Activated naive CD4-positive, alpha-beta T cell treated with anti-CD3 and anti-CD28 coated beads, Interleukin-2, amount 50 U/mL, for 16 hours (primary cell): ENCODE measurements at regions not wholly inside any gene's neighbourhood (a gene's known extent, or its start where the extent isn't known, plus 50 kb on each side); places are given as distances from the start of the nearest gene placed in this dataset.

Source experiments
- DNase-seq: peaks from one replicate; pipeline ENCODE4 v3.0.0-alpha.2; 2020

DNA sequence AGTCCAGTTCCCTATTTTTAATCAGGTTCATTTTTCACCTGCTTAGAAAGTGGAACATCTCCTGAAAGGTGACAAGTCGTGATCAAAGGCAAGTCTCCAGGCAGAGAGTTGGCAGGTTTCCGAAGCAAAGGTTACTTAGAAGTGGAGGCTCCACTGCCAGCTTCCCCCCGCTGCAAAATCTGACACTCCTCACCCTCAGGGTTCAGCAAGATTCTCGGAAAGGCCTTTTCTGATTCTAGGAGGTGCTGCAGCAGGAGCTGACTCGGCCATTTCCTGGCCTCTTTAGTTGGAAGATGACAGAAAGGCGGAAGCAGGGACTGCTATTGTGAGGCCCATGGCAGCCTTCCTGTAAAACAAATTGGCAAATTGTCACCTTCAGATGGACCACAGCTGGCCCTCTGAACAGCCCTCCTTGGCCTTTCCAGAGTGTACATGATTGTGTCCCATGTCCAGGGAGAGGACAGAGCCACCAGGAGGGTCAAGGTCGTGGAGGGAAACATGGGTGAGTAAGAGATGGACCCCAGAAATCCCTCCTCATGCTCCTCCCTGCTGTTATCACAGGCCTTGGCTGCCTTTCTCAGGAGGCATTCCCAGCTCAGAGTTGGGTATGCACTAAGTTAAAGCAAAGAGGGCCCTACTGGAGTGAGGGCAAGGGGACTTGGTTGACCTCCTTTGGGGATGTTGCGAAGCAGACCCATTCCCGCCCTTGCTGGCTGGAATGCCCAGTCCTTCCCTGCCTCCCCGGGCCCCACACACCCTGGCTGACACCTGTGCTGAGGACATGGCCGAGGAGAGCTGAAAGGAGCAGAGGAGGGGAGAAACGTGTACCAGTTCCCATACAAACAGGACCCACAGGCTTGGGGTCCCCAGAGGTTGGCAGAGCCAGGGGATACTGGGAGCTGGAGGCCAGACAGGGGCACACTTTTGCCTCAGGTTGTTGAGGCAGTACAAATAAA, 115.5 kb upstream of the IRF2BP2 start:
- peak; percentile 35 for DNase-seq

DNA sequence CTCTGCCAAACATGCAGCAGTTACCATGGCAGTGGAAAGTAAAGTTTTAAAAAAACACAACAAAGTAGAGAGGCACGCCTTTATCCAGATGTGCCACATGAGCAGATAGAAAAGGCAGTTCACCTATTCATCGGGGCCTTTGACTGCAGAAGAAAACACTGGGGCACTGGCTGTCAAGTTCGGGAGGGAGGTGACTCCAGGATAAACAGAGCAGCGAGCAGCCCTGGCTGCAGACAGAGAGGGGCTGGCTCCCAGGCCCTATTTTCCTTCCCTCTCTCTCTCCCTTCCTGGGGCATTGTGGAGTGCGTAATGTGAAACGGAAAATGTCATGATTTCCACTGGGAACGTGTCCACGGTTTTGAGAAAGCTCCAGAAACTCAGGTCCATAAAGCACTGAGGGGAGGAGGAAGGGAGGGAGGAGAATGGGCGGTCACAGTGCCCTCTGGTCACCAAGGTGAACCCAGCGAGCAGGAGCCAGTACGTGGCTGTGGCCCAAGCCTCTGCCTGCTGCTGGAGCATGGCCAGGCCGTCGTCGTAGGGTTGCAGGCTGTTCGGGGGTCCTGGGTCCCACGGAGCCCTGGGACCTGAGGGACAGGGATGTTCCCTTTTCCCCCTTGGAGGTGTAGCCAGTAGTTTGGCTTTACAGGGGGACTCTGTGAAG, 114.7 kb upstream of the IRF2BP2 start:
- DNase-seq = no peak

DNA sequence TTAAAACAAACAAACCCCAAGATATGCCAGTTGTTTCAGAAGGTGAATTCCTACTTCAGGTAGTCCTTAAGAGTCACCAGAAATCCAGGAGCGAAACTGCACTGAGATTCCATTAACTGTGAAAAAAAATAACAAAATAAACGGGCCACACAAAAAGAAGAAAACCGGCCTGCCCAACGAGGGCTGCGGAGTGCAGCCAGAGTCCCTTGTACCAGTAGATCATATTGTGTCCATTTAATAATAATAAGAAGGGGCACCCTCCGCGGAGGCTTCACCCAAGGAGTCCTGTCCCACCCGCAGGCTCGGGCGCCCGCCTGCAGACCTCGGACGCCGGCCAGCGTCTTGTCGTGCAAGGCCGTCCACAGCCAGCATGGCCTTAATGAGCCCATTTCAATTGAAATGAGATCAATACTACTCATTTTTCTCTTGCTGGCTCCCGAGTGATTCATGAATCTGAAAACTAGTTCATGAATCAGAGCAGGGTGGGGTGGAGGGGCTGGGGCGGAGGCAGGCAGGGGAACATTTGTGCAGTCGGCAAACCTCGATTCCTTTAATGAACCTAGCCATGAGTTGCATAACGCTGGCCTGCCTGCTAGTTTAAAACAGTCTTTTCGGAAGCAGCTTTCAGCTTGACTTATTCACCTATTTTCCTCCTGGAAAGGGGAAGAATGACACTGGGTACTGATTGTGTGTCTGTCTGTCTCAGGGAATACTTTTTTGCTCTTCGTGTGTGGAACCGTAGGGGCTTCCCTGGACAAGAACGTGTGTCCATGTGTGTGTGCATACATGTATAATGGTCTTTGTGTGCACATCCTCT, 113.1 kb upstream of the IRF2BP2 start:
- peak; percentile 79 for DNase-seq

DNA sequence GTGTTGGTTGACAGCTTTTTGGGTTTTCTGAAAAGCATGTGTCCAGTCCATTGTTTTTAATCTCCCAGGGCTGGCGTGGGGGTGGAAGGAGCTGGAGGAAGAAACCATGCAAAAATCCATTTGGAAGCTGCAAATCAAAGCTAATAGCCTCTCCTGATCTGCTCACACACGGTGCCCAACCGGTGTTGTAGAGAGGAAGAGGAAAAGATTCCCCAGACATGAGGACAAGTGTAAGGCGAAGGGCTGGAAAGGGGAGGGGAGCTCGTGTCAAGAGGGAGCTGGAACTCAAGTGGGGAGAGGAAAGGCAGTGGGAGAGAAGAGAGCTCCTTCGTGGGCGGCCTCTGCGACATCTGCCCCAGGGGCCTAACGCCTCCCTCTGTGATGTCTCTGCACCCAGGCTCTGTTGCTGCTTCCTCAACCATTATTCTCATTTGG, 112.3 kb upstream of the IRF2BP2 start:
- DNase-seq = no peak

DNA sequence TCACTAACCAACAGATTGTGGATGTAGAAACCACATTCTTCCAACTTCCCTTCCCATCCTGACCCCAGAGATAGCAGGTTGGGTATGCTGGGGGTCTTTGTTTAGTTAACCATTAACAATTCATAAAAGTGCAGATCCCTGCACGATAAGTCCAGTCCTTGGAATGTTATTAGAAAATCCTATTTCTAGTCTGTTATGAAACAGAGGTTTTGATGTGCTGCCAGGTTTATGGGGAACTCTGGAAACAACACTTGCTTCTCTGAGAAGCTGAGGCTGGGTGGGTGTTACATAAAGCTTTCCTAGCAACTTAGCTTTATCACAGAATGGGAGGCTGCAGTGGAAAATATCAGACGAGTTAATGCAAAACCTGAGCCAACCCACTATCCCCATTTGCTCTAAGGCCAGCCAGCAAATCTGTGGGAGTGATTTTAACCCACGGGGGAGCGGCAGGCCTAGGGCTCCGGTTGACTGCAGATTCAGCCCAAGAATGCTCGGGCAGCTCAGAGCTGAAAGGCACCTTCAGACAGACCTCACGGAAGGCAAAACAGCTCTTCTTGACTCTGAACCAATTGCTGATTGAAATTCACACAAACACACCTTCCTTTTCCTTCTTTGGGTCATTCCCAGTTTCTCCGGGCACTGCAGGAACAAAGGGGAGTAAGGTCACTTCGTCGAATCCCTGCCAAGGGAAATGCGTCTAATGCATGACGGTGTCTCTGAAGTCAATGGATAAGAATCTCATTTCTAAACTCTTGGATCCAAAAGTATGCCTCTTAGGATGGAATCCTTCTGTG, 111.7 kb upstream of the IRF2BP2 start:
- no peak for DNase-seq

DNA sequence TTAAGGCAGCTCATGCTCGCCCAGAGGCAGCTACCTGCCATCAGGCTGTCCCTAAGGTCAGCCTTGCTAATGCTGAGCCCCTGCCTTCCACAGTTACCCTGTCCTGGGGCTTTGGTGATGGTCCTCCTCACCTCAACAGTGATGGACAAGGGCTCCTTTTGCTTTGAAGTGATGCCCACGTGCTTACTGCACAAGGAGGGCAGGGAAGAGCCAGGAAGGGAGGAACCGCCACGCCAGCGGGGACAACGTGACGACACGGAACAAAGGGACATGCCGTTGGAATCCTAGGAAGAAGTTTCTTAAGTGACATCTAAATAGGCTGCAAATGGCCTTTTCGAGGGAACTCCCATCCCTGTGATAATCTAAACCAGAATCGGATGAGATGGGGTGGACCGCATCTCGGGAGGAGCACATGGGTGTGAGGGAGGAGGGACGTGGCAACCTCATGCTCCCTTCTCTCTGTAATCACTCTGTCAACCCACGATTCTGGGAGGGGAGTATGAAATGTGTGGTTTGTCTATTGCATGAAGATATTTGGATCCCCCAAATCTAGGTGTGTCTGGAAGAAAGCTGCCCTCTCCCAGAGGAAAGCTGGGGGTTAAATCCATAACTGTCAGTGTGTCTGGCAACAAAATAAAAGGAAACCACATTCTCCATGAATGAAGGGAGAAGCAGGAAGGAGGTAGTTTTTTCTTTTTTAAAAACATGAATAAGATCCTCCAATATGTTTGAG, 110.9 kb upstream of the IRF2BP2 start:
- DNase-seq = no peak

DNA sequence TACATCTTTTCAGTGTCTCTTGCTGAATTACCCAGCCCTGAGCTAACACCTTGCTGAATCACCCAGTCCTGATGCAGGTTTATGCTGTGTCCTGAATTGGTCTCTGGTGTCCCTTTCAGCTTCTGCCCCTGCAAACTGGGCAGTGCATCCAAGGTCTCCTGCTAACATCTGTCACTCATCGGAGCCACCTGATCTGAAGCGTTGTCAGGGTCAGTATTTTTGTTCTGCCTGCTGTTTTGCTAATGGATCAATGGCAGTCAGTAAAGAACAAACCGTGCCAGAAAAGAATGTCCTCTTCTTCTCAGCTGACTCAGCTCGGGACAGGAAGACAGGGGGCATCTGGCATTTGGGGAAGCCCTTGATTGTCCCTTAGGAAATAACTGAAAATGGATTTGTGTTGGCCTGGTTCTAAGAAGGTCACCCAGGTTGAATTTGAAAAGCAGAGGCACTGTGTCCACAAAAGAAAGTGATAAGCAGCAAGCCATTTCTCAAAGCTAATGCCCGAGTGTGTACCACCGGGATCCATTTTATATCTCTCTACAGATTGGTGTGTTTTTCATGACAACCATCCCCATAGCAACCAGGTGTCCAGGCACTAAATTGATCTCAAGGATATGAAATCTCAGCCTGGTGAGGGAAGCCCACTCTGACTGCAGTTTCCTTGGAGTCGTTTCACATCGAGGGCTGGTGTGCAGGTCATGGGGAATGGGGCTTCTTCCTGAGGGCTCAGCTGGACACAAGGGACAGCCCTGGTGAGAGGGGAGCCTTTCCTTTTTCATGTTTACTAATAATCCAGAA, 109.7 kb upstream of the IRF2BP2 start:
- no peak for DNase-seq

DNA sequence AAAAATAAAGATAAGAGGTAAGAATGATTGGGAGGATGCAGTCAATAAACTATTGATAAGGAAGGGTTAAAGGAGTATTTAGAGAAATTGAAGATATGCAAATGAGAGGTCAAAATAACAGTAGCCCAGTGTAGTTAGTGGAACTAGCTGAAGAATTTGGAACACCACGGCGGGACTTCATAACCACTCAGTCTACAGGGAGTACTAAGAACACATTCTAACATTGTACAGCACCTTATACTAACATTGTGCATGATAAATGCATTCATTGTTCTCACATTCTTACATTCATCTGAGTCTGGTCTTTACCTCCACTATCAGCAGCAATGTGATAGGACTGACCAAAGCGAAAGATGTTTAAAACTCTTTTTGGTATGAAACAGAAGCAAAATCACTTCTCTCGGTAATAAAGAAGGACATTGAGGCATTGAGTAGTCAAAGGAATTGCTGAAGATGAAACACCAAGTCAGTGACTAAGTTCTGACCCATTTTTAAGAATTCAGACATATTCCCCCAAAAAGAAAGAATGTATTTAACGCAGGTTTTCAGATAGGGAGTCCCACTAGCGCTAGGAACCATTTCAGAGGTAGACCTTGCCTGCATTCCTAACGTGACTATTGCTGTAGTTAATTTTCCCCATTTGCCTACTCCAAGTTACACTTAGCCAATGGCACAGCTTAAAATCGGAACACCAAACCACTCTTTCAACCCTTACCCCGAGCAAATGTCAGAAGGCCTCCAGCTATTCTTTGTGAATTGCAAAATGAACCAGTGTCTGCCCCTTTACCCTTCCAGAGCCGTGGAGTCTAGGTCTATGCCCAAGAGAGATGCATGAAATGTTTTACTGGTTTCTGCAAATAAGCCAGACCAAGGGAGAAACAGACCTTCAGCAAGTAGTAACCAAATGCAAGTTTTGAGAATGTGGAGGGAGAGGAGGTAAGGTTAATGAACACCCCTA, 108.8 kb upstream of the IRF2BP2 start:
- no peak for DNase-seq

DNA sequence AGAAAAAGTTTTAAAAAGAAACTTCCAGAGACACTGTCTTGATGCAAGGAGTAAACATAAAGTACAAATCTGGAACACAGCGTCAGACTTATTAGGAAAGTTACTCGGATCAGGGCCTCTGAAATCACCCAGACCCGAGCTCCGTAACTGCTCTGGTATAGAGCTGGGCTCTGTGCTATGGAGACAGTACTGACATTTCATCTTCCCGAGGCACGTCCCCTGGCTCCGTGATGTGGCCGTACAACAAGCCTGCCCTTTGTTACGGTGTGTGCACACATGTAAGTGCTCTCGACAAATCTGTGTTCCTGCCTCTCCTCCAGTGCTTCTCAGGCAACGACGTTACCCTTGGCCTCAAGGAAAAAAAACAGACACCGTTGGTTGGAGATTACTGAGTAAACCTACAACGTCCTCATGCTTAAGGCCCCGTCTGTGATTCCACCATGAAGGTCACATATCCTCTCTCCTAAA, 107.0 kb upstream of the IRF2BP2 start:
- DNase-seq = no peak

DNA sequence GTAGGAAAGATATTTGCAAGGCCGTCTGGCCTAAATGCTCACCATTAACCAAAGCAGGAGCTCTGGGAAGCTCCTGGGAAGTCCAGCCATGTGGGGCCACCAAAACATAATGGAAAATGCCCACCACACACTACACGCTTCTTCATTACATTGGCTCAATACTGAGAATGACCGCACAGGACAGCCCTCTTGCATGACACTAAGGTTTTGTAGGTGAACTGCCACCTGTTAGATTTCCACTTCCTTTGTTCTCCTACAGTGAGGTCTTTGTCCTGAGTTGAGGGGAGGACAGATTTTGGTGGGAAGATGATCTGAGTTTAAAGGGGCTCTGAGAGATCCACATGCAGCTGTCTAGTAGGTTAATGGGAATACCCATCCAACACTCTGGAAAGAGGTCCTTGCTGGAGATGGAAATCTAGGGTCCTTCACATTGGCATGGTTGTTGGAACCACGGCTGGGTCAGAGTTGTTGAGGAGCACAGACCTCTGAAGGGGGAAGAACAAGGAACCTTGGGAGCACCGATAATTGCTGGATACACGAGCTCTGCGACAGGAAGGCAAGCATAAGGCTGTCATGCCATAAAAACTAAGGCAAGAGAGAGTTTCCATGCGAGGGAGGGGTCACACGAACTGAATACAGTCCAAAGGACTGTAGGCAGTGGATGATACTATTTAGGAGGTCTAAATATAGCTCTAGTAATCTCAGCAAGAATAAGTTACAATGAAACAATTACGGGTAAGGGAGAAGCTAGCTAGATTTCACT, 105.5 kb upstream of the IRF2BP2 start:
- no peak for DNase-seq

DNA sequence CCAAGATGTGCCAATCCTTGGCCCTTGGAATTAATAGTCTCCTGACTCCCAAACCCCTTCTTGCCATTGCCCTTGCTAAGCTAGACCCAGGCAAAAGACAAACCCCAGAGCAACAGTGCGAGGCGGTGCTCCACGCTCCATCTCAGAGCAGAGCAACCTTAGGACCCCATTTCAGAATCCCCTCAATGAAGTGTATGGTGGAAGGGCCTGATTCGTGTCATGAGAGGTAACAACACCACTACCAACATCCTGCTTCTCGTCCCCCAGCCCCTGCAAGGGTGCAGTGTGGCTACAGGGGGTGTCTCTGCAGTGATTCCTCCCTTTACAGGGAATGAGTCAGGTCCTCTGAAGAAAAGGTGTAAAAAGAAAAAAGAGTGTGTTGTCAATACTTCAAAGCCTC, 103.9 kb upstream of the IRF2BP2 start:
- DNase-seq = no peak

DNA sequence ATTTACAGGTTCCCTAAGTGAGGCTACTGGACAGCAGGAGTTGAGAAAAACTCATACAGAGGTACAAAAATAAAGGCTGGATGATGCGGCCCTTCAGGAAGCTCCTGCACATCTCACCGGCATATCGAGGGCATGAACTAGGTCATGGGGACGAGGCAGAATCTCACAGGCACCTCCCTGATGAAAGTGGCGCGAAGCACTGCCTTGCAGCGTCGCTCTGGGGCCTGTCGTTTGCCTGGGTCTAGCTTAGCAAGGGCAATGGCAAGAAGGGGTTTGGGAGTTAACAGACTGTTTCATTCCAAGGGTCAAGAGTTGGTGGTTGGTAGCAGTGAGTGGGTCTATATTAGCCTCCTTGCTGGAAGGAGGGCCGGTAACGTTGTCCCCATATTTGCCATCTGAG, 103.5 kb upstream of the IRF2BP2 start:
- DNase-seq = no peak

DNA sequence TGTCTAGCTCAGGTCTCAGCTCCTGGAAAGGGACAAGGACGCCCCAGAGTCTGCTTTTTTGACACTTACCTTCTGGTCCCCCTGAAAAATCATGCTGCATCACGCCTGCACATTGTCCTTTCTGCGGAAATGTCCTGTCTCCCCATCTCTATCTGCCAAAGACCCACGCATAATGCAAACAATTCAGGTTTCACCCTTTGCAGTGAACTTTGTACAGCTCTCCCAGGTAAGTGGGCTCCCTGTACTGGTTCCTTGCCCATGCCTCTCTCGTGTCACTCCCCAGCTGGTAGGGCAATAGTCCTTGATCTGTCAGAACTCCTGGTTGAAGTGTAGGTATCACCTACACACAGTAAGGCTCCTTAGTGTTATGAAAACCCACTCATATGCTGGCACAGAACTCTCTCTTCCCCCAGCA, 102.9 kb upstream of the IRF2BP2 start:
- no peak for DNase-seq

DNA sequence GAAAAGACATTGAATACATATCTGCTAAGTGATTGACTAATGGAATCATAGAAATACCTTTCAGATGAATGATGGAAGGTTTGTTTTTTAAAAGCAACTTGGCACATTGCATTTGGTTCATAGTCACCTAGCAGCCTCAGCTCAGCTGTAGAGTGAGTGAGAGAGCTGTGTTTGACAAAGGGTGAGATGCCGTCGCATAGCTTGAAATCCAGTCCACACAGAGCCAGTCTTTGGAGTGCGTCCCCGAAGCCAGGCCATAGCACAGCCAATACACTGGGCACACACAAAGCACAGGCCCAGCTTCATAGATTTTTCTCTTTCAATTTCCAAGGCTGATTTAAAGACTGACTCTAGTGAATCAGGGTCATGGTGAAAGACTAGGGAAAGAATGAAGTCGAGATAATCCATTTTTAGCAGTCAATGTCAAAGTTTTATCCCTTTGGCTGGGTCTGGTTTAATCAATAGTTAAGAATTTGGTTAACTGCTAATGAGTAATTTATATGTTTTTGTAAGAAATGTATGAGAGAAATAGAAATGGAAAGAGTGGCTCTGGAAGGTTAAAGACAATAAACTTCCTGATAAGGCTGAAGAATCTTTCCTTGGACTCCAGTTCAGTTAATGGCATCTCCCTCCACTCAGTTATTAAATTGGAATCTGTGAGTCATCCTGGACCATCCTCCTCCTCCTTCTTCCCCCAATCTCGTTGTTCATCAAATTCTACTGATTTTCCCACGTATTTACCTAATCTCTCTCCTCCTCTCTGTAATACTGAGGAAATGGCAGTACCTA, 101.2 kb upstream of the IRF2BP2 start:
- DNase-seq = no peak

DNA sequence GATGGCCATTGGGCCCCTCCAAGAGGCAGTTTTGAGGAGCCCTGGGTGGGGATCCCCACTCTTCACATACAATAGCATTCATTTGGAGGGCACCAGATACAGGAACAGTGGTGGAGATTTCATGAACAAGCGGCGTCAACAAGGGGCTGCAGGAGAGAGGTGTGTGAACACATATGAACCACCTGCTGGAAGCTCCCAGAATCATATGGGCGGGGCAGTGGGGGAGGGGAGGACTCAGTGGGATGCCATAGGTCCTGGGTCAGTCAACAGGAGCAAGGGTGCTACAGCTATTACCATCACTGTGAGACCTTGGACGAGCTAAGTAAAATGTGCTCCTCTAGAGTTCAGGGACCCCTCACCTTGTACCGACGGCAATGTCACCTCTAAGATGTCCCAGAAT, 100.4 kb upstream of the IRF2BP2 start:
- no peak for DNase-seq

DNA sequence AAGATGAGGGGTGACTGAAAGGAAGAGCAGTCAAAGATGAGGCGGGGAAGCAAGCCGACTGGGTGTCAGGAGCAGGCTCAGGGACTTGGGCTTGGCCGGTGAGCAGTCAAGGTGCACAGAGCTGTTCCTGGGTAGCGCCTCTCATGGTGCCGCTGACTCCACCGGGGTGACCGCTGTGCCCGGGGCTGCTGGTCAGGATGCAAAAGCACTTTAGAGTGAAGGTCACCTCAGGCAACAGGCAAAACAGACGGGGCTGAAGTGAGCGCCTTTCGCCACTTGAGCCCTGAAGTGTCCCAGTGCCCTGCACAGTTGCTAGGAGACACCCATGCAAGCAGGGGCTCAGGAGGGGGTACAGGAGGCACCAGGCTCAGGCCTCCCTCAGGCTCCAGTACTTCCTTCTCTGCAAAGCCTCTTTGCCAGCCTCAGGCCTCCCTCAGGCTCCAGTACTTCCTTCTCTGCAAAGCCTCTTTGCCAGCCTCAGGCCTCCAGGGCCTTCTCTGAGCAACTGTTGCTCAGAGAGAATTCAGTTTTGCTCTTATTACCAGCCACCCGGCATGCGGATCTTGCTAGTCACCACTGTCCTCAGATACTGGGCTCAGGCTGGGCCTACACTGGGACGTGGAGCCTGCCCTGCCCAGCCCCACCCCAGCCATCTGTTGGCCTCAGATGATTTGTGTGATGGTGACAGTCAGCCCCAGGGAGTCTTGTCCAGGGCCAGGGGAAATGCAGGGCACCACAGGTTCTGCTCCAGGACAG, 99.7 kb upstream of the IRF2BP2 start:
- DNase-seq = no peak
